GM21381 (cell line): ENCODE measurements at regions not wholly inside any gene's neighbourhood (a gene's known extent, or its start where the extent isn't known, plus 50 kb on each side); places are given as distances from the start of the nearest gene placed in this dataset.

ENCODE experiments used
- ATAC-seq: cut with Tn5 transposase; IDR thresholded peaks from one replicate; pipeline ENCODE4 v1.9.1; 2021; ENCODE audit warnings: mild to moderate bottlenecking, moderate library complexity; ENCODE audit not compliant: unreplicated experiment

- ATAC-seq = no peak
Observed at GRCh38 chr2:150599889-150600288, 112.4 kb upstream of the RND3 start.

- no peak for ATAC-seq
Observed at GRCh38 chr2:150598383-150598782, 110.9 kb upstream of the RND3 start.

GRCh38 chr2:150595803-150596470, 108.5 kb upstream of the RND3 start:
- ATAC-seq = no peak

- ATAC-seq = no peak
Observed at GRCh38 chr2:150594299-150594698, 106.8 kb upstream of the RND3 start.

DNA sequence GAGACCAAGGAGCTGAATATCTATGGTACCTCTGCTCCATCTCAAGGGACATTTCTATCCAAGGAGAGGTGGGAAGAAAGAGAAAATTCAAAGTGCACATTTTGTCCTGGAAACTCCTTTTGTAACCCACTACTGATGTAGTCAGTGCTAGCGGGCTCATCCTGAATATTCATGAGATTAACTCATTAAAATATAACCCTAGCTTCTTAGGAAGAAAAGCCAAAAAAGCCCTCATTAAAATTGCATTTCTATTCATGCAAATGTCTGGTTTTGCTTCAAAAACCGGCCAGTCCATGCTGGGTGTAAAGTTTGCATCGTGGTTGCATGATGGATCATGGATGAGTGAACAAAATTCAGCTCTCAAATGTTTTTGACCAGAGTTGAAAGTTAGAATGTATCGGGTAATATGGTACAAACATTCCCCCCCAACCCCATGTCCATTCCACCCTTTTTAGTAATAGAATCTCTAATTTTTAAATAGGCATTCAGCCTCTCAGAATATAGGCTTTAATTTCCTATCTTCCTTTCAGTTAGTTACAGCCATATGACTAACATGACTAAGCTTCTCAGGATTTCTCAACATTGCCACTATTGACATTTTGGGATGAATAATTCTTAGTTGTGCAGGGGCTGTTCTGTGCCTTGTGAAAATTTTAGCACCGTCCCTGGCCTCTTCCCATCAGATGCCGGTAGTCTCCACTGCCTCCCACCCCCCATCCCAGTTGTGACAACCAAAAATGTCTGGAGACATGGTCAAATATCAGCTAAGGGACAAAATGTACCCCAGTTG, 104.2 kb upstream of the RND3 start:
- no peak for ATAC-seq

DNA sequence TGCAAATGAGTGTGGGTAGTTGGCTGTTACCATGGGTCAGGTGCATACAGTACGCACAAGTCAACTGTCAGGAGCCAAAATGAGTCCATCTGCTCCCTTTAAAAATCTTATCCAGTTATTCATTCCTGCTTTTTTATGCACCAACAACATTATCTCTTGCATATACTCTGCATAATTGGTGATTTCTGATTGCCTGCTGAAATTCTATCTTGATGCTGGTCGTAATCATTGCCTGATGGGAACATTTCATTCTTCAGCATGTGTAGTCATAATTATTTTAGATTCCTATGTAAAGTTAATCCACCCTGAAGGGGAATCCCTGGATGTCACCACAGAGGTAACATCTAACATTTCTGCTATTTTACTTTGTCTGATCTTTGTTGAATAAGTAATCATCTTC, 102.2 kb upstream of the RND3 start:
- no peak for ATAC-seq

- no peak for ATAC-seq
Observed at GRCh38 chr2:150588506-150588870, 101.0 kb upstream of the RND3 start.

GRCh38 chr2:150587547-150588505, 100.4 kb upstream of the RND3 start:
- no peak for ATAC-seq

DNA sequence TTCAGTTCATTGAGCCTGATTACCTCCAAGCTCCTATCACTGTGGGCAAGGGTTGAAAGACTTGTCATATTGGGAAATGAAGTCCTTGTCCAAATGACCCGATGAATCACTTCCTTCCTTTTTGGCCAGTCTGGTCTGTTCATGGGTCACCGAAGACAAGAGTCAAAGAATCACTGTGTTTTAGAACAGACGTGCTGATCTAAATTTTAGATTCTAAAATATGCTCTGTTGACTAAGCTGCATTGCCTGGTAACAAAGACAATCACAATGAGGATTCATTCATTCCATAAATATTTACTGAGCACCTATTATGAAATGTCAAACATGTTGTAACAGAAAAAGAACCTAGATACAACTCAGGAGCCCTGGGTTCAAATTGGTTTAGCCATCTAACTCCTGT, 99.4 kb upstream of the RND3 start:
- no peak for ATAC-seq

DNA sequence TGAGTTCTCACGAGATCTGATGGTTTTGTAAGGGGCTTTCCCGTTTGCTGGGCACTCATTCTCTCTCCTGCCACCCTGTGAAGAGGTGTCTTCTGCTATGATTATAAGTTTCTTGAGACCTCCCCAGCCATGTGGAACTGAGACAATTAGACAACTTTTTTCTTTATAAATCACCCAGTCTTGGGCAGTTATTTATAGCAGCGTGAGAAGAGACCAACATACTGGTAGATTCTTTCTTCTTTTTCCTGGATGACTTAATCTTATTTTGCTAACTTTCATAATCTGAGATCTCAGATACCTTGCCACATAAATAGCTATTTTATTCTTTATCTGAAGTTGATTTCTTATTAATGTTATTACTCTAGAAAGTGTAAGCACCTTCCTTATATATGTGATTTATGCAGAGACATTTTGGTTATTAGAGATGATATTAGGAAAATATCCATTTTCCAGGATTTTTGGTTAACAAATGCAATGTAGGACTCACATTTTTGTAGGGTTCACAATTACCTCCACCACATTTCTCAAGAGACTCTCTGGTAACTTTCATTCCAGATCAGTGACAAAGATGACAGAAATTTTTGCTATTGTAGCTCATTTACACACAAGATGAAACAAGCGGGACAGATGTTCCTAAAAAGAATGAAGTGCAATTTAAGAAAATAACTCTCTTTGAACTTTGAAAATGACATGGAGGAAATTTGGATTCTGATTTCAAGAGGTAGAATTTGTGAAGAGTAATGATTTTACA, 97.9 kb upstream of the RND3 start:
- ATAC-seq = no peak

GRCh38 chr2:150584081-150584480, 96.6 kb upstream of the RND3 start:
- no peak for ATAC-seq

DNA sequence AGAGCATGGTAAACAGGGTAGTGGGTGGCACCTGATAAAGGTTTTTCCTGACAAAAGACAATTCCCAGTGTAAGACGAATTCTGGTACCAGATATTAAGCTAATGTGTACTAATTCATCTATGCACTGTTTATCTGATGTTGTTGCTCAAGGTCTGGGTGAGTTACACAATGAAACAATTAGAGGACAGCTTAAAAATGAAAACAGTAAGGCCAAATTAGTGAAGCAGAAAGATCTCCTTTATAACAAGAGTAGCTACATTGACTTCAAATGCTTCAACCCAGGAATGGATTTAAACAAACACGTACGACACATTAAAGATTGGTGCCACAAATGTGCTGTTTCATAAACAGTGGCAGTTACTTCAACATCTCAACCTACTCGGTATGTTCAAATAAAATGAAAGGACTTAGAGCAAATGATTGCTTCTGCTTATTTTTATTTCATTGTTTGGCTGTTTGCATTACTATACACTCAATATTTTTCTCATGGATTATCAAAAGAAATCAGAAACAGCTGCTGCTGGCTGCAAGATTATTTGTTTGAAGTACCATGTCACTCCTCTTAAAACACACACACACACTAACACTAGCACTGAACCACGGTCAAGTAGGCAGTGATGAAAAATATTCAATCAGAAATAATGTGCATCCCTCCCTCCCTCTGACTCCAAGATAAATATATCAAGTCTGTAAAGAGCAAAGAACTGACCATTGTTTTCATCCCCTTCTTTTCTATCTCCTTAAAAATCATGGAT, 94.4 kb upstream of the RND3 start:
- no peak for ATAC-seq

GRCh38 chr2:150578481-150578880, 91.0 kb upstream of the RND3 start:
- ATAC-seq = no peak

- no peak for ATAC-seq
Observed at GRCh38 chr2:150575861-150576260, 88.4 kb upstream of the RND3 start.

- ATAC-seq = peak; percentile 92
Observed at GRCh38 chr2:150572961-150573395, 85.5 kb upstream of the RND3 start.

GRCh38 chr2:150572194-150572766, 84.8 kb upstream of the RND3 start:
- ATAC-seq = no peak

DNA sequence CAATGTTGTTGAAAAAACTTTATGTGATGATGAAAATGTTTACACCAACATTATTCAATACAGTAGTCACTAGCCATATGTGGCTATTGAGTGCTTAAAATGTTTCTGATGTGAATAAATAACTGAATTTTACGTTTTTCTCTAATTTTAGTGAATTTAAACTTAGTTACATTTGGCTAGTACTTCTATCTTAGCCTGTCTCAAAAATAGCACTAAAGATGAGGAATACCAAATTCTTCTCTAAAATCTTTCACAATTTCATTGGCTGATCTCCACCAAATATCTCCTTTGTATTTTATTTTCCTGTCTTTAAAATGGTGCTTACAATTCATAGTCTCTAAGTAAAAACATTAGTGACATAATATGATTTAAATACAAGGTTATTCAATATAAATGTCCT, 83.7 kb upstream of the RND3 start:
- ATAC-seq = no peak

DNA sequence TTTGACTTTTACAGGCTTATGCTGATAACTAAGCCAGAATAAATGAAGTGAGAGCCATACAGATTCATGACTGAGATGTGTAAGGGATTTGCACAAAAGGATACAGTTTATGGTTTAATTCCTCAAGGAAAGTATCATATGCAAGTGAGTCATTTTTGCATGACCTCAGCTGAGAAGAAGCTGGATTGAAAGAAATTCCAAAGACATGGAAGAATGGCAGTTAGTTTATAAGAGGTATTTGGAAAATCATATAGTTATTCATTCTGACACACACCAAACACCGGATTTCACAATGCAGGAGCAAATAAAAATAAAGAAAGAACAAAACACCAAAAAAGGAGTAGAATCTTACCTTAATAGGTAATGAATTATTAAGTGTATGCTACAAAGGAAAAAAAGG, 83.2 kb upstream of the RND3 start:
- ATAC-seq = no peak

DNA sequence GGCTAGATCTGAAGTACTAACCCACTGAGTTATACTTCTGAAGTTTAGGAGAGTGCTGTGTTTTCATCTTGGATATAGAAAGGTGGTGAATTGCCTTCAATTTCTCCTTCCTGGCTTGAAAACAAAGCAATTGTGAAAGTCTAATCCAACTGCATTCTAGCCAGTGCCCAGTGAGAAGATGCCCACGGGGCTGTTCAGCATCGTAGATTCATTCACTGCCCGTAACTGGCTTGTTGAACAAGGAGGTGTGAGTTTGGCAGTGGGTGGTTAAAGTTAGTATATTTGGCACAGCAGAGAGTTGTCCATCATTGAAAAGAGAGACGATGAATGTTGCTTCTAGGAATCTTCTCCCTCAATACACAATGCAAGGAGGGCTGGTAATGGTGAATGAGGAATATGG, 82.3 kb upstream of the RND3 start:
- no peak for ATAC-seq
